Stimulated activated CD4-positive, alpha-beta T cell treated with anti-CD3 and anti-CD28 coated beads, TNF-alpha, amount 100 ng/mL, for 48 hours (primary cell): ENCODE measurements at regions not wholly inside any gene's neighbourhood (a gene's known extent, or its start where the extent isn't known, plus 50 kb on each side); places are given as distances from the start of the nearest gene placed in this dataset.

Experiments used
- DNase-seq, 3 donors: peaks; one replicate each; pipeline ENCODE4 v3.0.0-alpha.2; 2020; ENCODE audit warnings: low read depth in 3 of 3

DNA sequence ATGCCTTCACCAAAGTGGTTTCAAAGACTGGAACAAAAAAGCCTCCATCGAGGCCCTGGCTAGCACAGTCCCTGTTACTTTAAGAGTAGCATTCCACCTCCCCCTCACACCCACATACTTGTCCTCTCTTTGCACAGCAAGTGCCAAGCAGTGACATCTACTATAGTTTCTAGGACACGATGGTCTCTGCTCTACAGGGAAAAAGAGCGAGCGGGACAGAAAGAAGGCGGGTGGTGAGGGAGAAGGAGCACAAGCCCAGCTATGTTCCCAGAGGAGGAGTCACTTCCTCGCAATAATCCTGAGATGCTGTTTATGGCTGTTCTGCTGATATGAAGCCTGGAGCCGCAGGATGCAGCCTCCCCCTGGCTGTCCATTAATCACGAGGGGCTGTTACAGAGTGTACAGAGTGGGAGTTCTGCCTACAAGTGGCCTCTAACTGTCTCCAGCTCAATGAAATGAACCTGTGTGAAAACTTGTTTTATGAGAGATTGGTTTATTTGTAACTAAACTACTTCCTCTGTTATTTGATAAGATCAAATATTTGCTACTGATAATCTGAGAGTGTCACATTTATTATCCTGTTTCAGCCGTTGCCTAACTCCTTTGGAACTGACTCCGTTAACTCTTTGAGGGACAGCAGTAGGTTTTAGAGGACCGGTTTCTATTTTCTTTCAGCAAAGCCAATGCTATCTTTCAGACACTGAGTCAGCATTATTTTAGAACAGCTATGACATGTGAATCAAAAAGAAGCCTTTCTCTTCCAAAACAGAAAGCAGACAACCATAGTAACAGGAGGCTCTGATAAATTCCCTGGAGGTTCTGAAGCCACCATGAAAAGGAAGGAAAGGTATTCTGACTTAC lies 208.0 kb downstream of the SPRY2 start:
- DNase-seq = no peak

DNA sequence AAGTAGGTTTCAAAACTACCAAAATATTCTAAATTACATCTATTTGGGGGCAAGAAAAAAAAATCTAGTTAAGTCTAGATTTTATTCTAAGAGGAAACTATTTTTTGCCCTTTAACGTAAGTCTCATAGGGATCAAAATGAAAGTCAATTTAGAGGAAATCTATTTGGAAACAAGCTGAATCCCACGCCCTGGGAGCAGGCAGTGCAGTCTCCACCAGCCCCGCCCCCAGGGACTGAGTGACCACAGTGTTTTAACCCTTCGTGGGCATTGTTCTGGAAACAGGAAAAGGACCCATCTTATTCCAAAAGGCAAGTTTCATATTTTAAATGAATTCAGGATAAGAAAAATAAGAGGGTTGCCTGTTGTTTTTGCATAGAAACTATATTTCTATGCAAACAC lies 209.7 kb downstream of the SPRY2 start:
- DNase-seq = no peak

DNA sequence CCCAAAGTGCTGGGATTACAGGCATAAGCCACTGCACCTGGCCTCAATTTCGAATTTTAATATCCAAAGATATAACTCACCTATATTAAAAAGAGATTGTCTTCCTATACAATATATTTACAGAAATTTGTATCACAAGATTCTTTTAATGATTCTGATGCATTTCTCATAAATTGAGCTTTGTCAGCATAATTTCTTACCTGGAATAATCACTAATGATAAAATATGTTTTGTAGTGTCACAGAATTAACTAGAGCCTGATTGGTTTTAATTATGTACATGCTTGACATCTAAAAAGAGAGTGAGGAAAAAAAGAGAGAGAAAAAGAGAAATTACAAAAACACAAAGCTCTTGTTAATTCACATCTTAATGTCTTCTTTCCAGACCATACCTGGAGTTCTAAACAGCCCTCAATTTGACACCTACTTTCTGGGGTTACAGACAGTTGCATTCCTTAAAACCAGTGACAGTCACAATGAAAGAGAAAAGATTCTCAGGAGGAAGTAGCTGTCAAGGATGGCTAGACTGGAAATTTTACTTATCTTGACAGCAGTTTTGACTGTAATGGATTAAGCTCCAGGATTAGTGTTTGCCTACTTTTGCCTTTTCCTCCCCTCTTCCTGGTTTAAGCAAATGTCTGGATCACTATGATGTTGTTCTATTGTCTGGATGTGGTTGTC lies 214.4 kb downstream of the SPRY2 start:
- no peak for DNase-seq

DNA sequence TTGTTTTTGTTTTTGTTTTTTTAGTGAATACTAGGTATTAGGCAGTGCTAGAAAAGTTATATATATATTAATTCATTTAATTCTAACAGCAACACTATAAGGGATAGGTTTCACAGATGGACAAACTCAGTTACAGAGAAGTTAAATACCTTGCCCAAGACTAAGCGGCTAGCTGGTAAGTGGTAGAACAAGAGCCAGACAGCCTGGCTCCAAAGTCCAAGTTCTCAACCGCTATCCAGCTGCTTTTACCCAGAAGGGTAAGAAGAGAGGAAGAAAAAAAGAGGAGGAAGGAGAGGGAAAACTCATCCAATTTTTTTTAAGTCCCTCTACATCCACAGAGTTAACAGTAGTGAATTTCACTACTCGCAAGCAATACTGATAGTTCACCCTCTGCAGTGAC lies 217.0 kb downstream of the SPRY2 start:
- DNase-seq = no peak

DNA sequence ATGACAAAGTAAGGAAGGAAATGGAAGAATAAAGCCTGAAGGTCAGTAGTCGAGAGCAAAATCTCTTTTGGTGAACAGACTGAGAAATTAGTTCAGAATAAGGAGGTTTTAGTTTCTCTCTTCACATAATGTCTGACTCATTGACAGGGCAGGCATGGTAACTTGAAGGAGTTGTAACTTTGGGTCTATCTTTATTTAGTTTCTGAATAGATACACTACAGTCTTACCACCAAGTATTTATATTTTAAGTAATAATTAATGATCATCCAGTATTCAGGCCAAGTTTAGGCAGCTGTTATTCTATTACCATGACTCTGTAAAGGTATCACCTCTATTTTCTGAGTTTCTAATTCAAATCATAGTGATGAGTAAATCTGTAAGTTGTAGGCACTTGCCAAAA lies 219.9 kb downstream of the SPRY2 start:
- DNase-seq = no peak

DNA sequence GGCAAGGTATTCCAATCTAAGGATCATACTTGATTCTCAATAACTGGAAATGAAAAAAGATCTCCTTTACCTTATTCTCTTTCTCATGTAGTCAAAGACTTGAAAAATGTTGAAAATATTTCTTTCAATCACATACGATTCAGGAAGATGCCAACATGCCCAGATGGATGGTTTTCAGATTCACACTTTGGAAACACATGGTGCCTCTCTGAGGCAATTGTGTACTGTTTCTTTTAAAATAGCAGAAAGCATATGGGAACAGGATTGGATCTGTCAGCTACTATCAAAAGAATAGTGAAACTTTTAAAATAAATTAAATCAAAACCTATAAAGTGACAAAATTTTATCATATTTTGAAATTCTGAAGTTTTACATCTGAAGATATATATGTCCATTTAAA lies 222.4 kb downstream of the SPRY2 start:
- DNase-seq = no peak

DNA sequence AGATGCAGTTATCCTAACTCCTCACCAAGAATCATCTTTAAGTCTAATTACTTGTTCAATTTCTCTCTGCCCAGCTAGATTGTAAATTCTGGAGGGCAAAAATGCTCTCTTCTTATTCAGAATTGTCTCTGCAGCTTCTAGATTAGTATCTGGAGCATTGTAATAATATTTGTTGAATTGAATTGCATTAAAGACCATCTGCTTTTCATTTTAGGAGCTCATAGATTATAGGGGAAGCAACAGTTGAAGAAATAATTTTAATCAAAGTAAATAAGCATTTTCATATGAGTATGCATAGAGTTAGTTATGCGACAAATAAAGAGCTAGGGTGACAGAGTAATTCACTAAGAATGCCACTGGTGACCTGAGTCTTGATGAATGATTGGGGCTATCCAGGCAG lies 222.8 kb downstream of the SPRY2 start:
- DNase-seq = no peak

DNA sequence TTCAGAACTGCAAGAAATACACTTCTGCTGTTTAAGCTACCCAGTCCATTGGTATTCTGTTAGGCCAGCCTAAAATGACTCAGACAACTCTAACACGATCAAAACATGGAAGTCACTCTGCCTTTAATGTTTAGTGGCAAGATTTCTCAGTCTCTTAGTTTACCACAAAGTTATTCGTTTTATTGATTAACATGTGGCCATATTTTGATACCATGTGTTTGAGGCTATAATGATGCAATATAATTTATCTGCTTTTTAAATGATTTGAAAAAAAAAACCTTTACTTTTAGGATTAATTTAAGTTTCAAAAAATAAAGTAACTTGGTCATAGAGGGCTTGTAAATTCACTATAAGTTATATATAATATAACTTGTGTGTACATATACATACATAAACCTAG lies 223.4 kb downstream of the SPRY2 start:
- DNase-seq = no peak

DNA sequence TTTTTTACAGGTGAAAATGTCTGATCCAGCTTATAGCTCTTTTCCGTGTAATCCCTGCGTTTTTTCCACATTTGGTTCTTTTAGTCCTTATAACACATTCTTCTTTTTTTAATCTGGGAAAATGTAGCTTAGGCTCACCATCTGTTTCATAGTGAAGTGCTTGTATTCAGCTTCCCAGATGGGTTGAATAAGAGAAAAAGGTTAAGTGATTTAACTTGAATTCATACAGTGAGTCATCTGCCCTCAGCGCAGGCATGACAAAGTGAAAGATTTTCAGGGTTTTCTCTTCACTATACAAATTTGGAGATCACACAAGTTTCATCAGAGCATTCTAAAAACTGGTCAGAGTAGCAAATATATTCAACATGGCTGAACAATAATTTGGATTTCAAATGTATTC lies 224.8 kb downstream of the SPRY2 start:
- no peak for DNase-seq

DNA sequence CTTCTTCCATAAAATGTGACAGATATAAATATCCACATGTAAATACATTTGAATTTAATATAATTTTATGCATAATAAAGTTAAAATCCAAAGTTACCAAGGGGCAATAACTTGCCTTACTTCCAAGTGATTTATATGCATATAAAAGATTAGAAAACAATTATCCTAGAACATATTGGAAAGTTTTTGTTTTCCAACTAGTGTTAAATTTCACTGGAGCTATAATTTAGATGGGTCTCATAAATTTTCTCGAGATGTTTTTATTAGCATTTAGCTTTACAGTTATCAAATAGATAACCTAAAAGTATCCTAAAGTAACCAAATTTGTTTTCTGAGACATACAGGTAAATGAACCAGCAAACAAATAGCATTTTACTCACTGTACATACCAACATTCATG lies 225.3 kb downstream of the SPRY2 start:
- no peak for DNase-seq

DNA sequence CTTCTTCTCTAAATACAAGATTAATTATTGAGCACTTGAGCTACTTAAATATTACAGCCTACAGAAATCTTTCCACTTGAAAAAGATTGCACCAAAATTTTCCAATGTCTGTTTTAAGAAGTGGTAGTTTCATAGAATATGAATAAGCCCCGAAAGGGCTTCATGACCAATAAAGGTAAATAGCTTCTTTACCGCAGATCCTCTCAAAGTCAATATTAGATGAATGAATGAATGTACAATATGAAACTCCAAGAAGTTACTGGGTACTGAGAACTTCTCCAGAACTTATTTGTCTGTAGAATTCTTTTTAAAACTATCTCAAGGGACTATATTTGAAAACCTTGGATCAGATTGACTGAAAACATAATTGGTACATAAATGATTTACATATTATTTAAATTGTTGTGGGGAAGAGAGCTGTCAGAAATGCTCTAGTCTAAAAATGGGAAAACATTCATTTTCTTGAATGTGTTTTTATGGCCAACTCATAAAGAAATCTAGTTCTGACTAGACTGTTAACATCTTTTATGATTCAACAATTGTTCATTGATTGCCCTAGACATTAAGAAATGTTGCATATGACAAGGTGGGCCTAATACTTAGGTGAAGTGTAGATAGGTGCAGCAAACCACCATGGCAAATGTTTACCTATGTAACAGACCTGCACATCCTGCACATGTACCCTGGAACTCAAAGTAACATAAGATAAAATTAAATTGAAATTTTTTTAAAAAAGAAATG lies 227.0 kb downstream of the SPRY2 start:
- DNase-seq = no peak

DNA sequence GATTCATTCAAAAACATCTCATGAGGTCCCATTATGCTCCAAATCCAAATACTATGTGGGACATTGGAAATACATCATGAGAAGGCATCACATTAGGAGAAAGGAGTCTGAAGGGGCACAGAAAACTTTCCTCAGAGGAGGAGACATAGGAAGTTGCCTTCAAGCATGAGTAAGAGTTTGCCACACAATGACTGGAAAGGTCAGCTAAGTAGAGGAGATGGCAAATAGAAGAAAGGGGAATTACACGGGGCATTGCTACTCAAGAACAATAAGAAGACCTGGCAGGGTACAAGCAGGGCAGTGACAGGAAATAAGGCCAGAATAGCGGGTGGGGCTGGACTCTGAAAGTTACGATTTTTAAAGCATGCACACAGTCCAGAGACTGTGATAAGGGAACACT lies 231.6 kb downstream of the SPRY2 start:
- no peak for DNase-seq

DNA sequence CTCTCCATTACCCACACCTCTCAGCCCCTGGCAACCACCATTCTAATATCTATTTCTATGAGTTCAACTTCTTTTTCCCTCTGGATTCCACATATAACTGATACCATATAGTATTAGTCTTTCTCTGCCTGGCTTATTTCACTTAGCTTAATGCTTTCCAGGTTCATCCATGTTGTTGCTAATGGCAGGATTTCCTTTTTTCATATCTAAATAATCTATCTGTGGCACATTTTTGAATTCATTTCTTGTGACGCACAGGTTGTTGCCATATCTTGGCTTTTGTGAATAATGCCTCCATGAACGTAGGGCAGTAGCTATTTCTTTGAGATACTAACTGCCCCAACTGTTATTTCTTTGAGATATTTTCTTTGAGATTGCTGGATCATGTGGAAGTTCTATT lies 235.6 kb downstream of the SPRY2 start:
- DNase-seq = no peak

DNA sequence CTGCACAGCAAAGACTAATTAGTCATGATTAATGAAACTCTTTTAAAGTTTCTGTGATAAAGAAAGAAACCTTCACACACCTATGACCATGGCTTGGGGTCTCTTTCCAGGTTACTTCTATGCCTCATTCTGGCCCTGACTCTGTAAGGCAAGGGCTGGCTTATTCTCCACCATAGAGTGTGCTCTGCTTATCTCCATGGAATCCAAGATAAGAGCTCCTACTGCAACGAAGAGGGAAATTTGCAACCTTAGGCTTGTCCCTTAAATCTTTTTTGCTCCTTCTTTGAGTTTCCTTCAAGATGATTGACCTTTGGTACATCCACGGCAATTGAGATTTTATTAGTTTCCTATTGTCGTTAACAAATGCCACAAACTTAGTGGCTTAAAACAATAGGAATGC lies 239.9 kb downstream of the SPRY2 start:
- DNase-seq = no peak

DNA sequence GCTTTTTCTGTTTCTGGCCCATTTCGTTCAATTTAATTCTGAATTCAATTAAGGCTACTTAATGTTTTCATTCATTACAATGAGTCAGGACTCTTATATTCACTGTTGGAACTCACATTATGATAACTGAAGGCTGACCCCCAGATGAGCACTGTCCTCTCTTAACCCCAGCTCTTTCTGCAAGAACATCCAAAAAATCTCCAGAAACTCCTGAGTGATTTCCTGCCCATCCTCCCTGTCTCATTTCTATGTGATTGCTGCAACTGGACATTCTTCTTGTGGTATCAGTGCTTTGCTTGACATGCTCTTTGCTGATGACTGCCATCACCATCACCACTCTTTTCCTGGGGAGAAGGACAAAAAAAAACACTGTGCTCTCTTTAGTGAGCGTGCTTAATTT lies 240.3 kb downstream of the SPRY2 start:
- no peak for DNase-seq

DNA sequence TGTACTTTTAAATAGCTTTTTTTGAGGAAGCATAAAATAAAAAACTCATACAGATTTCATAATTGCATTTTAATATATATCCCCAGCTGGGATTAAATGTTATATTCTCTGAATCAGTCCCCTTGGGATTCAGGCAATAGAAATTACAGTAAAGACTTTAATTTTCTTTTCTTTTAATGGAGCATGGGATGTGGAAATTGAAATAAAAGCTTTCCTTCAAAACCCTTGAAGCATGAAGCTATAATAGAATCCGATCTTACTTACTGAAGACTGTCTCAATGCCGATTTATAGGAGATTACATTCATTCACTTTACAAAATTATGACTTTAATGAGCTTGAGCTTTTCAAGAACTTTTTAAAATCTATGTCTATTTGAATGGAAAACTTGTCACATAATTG lies 243.4 kb downstream of the SPRY2 start:
- DNase-seq = no peak

DNA sequence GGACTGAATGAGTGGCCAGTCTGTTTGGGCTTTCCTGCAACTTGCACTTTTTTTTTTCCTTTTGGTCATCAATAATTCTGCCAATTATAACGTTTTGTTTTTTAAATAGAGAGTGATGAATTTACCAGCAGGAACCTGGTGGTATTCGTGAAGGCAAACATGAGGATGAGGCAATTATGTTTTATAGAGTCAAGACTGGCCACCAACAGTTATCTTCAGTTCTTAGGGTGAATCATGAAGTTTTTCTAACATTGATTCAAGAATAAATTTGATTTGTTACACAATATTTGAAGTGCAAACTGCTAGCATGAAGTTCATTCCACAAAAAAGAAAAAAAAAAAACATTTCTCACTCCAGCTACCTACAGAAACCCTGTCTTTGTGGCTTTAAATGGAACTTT lies 244.5 kb downstream of the SPRY2 start:
- no peak for DNase-seq

DNA sequence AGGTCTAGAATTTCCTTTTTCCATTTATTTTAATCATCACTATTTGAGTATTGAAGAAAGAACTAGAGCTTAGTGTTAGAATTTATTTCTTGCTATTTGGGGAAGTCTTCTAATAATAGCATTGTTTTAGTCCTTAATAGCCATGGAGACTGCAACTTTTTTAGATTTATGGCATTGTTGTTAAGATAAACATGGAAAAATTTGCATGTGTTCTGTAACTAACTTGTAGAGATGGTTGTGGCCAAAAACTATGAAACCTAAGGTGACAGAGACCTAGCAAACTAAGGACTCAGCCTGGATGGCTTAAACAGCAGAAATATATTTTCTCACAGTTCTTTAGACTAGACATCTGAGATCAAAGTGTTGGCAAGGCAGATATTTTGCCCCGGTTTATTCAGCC lies 246.4 kb downstream of the SPRY2 start:
- DNase-seq = no peak

DNA sequence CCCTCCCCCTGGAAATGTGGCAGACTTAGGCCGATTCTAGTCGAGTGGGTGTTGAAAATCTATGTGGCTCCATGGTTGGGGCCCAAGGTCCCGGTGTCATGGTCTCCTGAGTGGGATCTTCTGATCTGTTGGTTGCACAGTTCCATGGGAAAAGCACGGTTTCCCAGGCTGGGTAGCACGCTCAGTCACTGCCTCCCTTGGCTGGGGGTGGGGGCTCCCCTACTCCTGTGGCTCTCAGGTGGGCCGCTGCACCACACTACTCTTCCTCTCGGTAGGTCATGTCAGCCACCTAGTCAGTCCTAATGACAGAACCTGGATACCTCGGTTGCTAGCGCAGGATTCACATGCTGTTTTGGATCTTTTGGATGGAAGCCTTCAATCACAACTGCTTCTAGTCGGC lies 247.0 kb downstream of the SPRY2 start:
- no peak for DNase-seq

DNA sequence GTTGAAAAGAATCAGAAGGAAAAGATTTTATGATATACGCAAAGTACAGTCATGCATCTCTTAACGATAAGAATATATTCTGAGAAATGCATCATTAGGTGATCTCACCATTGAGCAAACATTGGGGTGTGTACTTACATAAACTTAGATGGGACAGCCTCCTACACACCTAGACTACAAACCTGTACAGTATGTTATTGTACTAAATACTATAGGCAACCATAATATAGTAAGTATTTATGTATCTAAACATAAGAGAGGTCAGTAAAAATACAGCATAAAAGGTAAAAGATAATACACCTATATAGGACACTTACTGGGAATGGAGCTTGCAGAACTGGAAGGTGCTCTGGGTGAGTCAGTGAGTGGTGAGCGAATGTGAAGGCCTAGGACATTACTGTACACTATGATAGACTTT lies 254.6 kb downstream of the SPRY2 start:
- DNase-seq = no peak

DNA sequence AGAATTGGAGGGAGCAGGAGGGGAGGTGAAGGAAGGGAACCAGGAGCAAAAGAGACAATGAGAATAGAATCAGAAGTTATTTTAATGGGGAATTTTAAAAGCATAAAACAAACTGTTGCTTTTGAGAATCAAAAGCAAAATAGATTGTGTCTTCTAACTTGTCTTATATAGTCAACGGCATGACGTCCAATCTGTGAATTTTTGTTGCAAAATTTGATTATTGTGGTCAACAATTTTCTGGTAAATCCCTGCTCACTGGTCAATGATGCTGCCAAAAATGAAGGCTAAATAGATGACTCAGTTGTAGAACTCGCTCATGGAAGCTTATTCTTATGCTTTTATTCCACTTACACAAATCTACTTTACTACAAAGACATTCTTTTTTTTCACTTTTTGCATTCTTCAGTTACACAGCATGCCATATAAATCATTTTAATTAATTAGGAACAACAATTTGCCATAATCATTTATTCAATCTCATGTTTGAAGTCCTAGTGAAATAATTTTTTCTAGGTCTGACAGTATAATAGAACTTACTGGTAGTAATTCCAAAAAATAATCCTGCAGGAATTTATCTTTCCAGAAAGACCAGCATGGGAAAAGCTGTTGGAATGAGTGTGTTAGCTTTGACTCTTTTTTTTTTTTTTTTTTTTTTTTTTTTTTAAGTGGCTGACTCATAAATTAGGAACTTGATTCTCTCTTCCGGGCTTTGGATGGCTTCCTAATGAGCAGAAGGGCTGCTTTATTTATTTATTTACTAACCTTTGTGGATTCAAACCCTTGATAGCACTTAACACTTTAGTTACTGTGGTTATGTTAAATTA lies 256.9 kb downstream of the SPRY2 start:
- no peak for DNase-seq
